Activated naive CD8-positive, alpha-beta T cell treated with anti-CD3 and anti-CD28 coated beads, Interleukin-2, amount 10 ng/mL, durations not matched to agents 7 days and 5 days (primary cell): ENCODE measurements at regions not wholly inside any gene's neighbourhood (a gene's known extent, or its start where the extent isn't known, plus 50 kb on each side); places are given as distances from the start of the nearest gene placed in this dataset.

Experiments
- ATAC-seq: fragments of 150-1000 bp; cut with Tn5 transposase; one replicate; pipeline ENCODE4 v1.10.0; 2021; ENCODE audit warnings: low read depth, moderate library complexity
- POLR2A ChIA-PET: fragments of 350-600 bp; sonication (Branson Sonifier 250); formaldehyde crosslinking; loops from one replicate; lab custom pipeline; 2021; ENCODE audit warnings: antibody characterized with exemption; lab: Charles Lee
- DNase-seq: peaks from one replicate; pipeline ENCODE4 v3.0.0; 2021
- H3K27ac Mint-ChIP-seq: one replicate; pipeline ENCODE4 v1.8.0; 2022; ENCODE audit warnings: mild to moderate bottlenecking, mixed read lengths
- H3K27me3 Mint-ChIP-seq: one replicate; pipeline ENCODE4 v1.8.0; 2022; ENCODE audit warnings: mild to moderate bottlenecking, moderate library complexity, mixed read lengths
- H3K36me3 Mint-ChIP-seq: one replicate; pipeline ENCODE4 v1.8.0; 2021; ENCODE audit warnings: mild to moderate bottlenecking, mixed read lengths
- H3K4me1 Mint-ChIP-seq: one replicate; pipeline ENCODE4 v1.8.0; 2021; ENCODE audit warnings: mixed read lengths
- H3K4me3 Mint-ChIP-seq: one replicate; pipeline ENCODE4 v1.8.0; 2022; ENCODE audit warnings: mild to moderate bottlenecking, moderate library complexity, mixed read lengths
- H3K9me3 Mint-ChIP-seq: one replicate; pipeline ENCODE4 v1.8.0; 2021; ENCODE audit warnings: mixed read lengths

GRCh38 chr2:120826716-120827410 lies 91.2 kb downstream of the GLI2 start:
- Mint-ChIP-seq H3K27ac (no peak overlapping the region), H3K27me3 (no peaks in the 10 kb centered on the region), H3K4me3 (no peak overlapping the region), H3K9me3 (no peaks in the 10 kb centered on the region), H3K36me3 (no peaks in the 10 kb centered on the region), H3K4me1 (no peaks in the 10 kb centered on the region)
- no peak for ATAC-seq
- DNase-seq: no peak
- POLR2A ChIA-PET: no interaction called here

GRCh38 chr2:120828066-120828465 lies 92.4 kb downstream of the GLI2 start:
- Mint-ChIP-seq H3K36me3 (no peaks in the 10 kb centered on the region), H3K4me3 (no peak overlapping the region), H3K4me1 (no peaks in the 10 kb centered on the region), H3K9me3 (no peaks in the 10 kb centered on the region), H3K27ac (no peak overlapping the region), H3K27me3 (no peaks in the 10 kb centered on the region)
- DNase-seq: no peak
- POLR2A ChIA-PET: no interaction called here
- no peak for ATAC-seq

- Mint-ChIP-seq H3K27me3 (no peaks in the 10 kb centered on the region), H3K27ac (no peak overlapping the region), H3K4me3 (no peak overlapping the region), H3K36me3 (no peaks in the 10 kb centered on the region), H3K9me3 (no peaks in the 10 kb centered on the region), H3K4me1 (no peaks in the 10 kb centered on the region)
- POLR2A ChIA-PET: no interaction called here
- ATAC-seq: no peak
- DNase-seq: no peak
These were observed 93.4 kb downstream of the GLI2 start for GRCh38 chr2:120828829-120829632.

- H3K9me3 Mint-ChIP-seq: no peaks in the 10 kb centered on the region
- no peaks in the 10 kb centered on the region for H3K4me1 Mint-ChIP-seq
- H3K27ac Mint-ChIP-seq: no peak overlapping the region
- ATAC-seq (no peak), DNase-seq (no peak)
- H3K4me3 Mint-ChIP-seq: no peak overlapping the region
- H3K36me3 Mint-ChIP-seq: no peaks in the 10 kb centered on the region
- POLR2A ChIA-PET: no interaction called here
- H3K27me3 Mint-ChIP-seq: no peaks in the 10 kb centered on the region
These were observed 94.0 kb downstream of the GLI2 start for GRCh38 chr2:120829633-120830025.

GRCh38 chr2:120830096-120830830 lies 94.6 kb downstream of the GLI2 start:
- Mint-ChIP-seq H3K27ac (no peak overlapping the region), H3K4me1 (no peaks in the 10 kb centered on the region), H3K27me3 (no peaks in the 10 kb centered on the region), H3K36me3 (no peaks in the 10 kb centered on the region), H3K4me3 (no peak overlapping the region), H3K9me3 (no peaks in the 10 kb centered on the region)
- DNase-seq (no peak), ATAC-seq (no peak)
- POLR2A ChIA-PET: no interaction called here

- no peaks in the 10 kb centered on the region for H3K4me1 Mint-ChIP-seq
- H3K9me3 Mint-ChIP-seq: no peaks in the 10 kb centered on the region
- DNase-seq: no peak
- POLR2A ChIA-PET: no interaction called here
- no peak overlapping the region for H3K27ac Mint-ChIP-seq
- no peaks in the 10 kb centered on the region for H3K36me3 Mint-ChIP-seq
- H3K27me3 Mint-ChIP-seq: no peaks in the 10 kb centered on the region
- no peak for ATAC-seq
- no peak overlapping the region for H3K4me3 Mint-ChIP-seq
These were observed 95.4 kb downstream of the GLI2 start for GRCh38 chr2:120831086-120831485.

- no peak overlapping the region for H3K4me3 Mint-ChIP-seq
- peaks cover 1% of the 10 kb centered on the region for H3K27me3 Mint-ChIP-seq
- DNase-seq: no peak
- ATAC-seq: no peak
- no peaks in the 10 kb centered on the region for H3K36me3 Mint-ChIP-seq
- H3K27ac Mint-ChIP-seq: no peak overlapping the region
- H3K9me3 Mint-ChIP-seq: no peaks in the 10 kb centered on the region
- POLR2A ChIA-PET: no interaction called here
- no peaks in the 10 kb centered on the region for H3K4me1 Mint-ChIP-seq
These were observed 96.2 kb downstream of the GLI2 start for GRCh38 chr2:120831891-120832290.

- H3K36me3 Mint-ChIP-seq: no peaks in the 10 kb centered on the region
- H3K9me3 Mint-ChIP-seq: no peaks in the 10 kb centered on the region
- no peak overlapping the region for H3K27ac Mint-ChIP-seq
- POLR2A ChIA-PET: no interaction called here
- H3K4me1 Mint-ChIP-seq: no peaks in the 10 kb centered on the region
- no peak overlapping the region for H3K4me3 Mint-ChIP-seq
- DNase-seq (no peak), ATAC-seq (no peak)
- peaks cover 3% of the 10 kb centered on the region for H3K27me3 Mint-ChIP-seq
These were observed 96.8 kb downstream of the GLI2 start for GRCh38 chr2:120832296-120833070.

GRCh38 chr2:120833127-120833675 lies 97.5 kb downstream of the GLI2 start:
- DNase-seq (no peak), ATAC-seq (no peak)
- Mint-ChIP-seq H3K27me3 (peaks cover 5% of the 10 kb centered on the region), H3K4me3 (no peak overlapping the region), H3K27ac (no peak overlapping the region), H3K9me3 (no peaks in the 10 kb centered on the region), H3K4me1 (no peaks in the 10 kb centered on the region), H3K36me3 (no peaks in the 10 kb centered on the region)
- POLR2A ChIA-PET: no interaction called here

- Mint-ChIP-seq H3K4me1 (no peaks in the 10 kb centered on the region), H3K4me3 (no peak overlapping the region), H3K36me3 (no peaks in the 10 kb centered on the region), H3K9me3 (no peaks in the 10 kb centered on the region), H3K27ac (no peak overlapping the region), H3K27me3 (peaks cover 5% of the 10 kb centered on the region)
- ATAC-seq (no peak), DNase-seq (no peak)
- POLR2A ChIA-PET: no interaction called here
These were observed 98.5 kb downstream of the GLI2 start for GRCh38 chr2:120834206-120834605.

GRCh38 chr2:120836281-120836680 lies 100.6 kb downstream of the GLI2 start:
- DNase-seq (no peak), ATAC-seq (no peak)
- H3K27me3 Mint-ChIP-seq: peaks cover 7% of the 10 kb centered on the region
- H3K9me3 Mint-ChIP-seq: no peaks in the 10 kb centered on the region
- H3K27ac Mint-ChIP-seq: no peak overlapping the region
- POLR2A ChIA-PET: no interaction called here
- H3K36me3 Mint-ChIP-seq: no peaks in the 10 kb centered on the region
- no peak overlapping the region for H3K4me3 Mint-ChIP-seq
- no peaks in the 10 kb centered on the region for H3K4me1 Mint-ChIP-seq

- H3K36me3 Mint-ChIP-seq: no peaks in the 10 kb centered on the region
These were observed 105.3 kb downstream of the GLI2 start for GRCh38 chr2:120840795-120841487.

More at GRCh38 chr2:120840795-120841487, 105.3 kb downstream of the GLI2 start:
- POLR2A ChIA-PET: no interaction called here
- ATAC-seq: no peak
- no peak for DNase-seq
- H3K27ac Mint-ChIP-seq: no peak overlapping the region
- no peaks in the 10 kb centered on the region for H3K4me1 Mint-ChIP-seq
- H3K27me3 Mint-ChIP-seq: peaks cover 7% of the 10 kb centered on the region
- H3K9me3 Mint-ChIP-seq: no peaks in the 10 kb centered on the region
- H3K4me3 Mint-ChIP-seq: no peak overlapping the region
